ENCODE measurements at regions not wholly inside any gene's neighbourhood (a gene's known extent, or its start where the extent isn't known, plus 50 kb on each side); places are given as distances from the start of the nearest gene placed in this dataset.
"Not testable (repeated sequence)": the region's sequence is repeated elsewhere in the genome, so short reads cannot be mapped to it uniquely, and the experiment has no call there.

DNA sequence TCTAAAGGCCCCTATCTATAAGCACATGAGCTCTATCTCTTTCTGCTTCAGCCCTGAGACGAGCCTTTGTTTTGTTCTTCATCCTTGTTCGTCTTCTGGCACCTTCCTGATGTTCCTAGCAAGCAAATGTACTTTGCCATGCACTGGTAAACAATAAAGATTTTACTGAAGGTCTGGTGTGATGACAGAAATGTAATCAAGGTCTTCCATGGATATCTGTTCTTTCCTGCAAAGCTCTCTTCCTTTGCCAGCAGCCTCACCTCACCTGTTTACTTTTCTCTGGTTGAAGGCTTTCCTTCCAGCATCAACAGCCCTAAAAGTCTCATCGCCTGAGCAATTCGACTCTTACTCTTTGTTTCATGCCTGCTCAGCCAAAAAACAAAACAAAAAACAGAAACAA lies 330.3 kb downstream of the PCNX1 start:
- no peak for DNase-seq (ENCODE audit: low read depth in 2 of 2, low spot score in 1 of 2)

GRCh38 chr14:71238835-71239234 lies 331.6 kb downstream of the PCNX1 start:
- no peak for DNase-seq (ENCODE audit: low read depth in 2 of 2, low spot score in 1 of 2)

DNA sequence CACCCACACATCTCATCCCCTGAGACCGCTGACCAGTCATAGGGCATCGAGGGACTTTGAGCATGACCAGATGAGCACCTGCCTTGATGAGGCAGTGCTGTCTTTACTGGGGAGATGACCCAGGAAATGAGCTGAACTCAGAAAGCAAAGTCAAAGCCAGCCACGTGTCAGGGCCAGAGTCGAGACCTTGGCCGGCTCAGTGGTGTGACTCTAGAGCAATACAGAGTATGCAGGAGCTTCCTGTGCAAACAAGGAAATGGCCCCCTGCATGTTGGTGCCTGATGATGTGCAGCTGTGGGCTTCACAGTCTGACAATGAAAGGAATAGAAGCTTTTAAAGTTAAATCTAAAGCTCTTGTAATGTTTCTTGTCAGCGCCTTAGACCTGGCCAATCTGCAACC lies 332.9 kb downstream of the PCNX1 start:
- no peak for DNase-seq (ENCODE audit: low read depth in 2 of 2, low spot score in 1 of 2)

GRCh38 chr14:71240866-71241520 lies 333.7 kb downstream of the PCNX1 start:
- no peak for DNase-seq (ENCODE audit: low read depth in 2 of 2, low spot score in 1 of 2)

GRCh38 chr14:71242237-71242748 lies 335.0 kb downstream of the PCNX1 start:
- no peak for DNase-seq (ENCODE audit: low read depth in 2 of 2, low spot score in 1 of 2)

GRCh38 chr14:71243697-71244096 lies 336.4 kb downstream of the PCNX1 start:
- DNase-seq (ENCODE audit: low read depth in 2 of 2, low spot score in 1 of 2) = no peak

- DNase-seq (ENCODE audit: low read depth in 2 of 2, low spot score in 1 of 2) = no peak
Measured at GRCh38 chr14:71244341-71244740, 337.1 kb downstream of the PCNX1 start.

- DNase-seq (ENCODE audit: low read depth in 2 of 2, low spot score in 1 of 2) = no peak
Measured at GRCh38 chr14:71245659-71246361, 338.6 kb downstream of the PCNX1 start.

DNA sequence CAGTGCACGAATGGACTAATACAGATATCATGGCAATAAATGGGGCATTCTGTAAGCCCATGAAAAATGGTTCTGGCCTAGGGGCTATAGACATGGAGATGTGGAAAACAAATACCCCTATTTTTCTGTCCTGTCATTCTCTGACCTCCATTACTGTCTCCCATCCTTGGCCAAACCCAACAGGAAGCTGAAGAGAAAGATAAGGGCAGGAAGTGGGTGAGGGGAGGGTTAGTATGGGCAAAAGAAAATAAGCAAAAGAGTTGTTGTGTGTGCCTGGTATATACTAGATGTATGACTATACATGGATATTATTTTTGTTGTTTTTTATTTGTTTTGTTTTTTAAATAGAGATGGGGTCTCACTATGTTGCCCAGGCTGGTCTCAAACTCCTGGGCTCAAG lies 339.3 kb downstream of the PCNX1 start:
- no peak for DNase-seq (ENCODE audit: low read depth in 2 of 2, low spot score in 1 of 2)

DNA sequence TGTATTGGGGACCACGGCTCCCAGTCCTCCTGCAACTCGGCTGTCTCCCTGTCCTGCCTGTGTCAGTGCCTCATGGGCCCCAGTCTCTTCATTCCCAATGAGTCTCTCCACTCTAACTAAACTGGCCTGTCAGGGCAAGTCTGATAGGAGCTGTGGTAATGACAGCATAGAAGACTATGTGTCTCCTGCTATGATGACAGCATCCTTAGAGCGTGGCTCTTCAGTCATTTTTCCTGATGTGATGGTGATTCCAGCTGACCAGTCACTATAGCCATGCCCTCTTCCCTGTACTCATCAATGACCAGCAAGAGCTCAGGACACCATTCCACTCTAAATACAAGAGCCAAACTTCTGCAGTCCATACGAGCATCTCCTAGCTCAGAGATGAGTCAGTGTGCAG lies 339.8 kb downstream of the PCNX1 start:
- no peak for DNase-seq (ENCODE audit: low read depth in 2 of 2, low spot score in 1 of 2)

DNA sequence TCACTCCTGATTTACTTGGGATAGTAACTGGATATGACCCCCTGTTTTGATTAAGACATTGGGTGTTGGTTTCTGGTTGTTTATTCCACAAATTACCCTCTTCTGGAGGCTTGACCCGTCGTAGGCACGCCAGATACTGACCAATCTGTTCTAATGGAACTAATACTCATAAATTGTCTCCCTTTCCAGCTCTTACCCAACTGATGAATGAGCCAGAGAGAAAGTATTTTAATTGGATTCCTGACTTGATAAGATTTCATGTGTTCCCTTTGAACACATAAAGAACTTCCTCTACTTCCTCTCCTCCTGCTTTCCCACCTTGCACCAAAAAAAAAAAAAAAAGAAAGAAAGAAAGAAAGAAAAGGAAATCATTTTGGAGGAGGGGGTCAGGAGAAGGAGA lies 340.9 kb downstream of the PCNX1 start:
- DNase-seq (ENCODE audit: low read depth in 2 of 2, low spot score in 1 of 2) = no peak

GRCh38 chr14:71250347-71250746 lies 343.1 kb downstream of the PCNX1 start:
- DNase-seq (ENCODE audit: low read depth in 2 of 2, low spot score in 1 of 2) = no peak

DNA sequence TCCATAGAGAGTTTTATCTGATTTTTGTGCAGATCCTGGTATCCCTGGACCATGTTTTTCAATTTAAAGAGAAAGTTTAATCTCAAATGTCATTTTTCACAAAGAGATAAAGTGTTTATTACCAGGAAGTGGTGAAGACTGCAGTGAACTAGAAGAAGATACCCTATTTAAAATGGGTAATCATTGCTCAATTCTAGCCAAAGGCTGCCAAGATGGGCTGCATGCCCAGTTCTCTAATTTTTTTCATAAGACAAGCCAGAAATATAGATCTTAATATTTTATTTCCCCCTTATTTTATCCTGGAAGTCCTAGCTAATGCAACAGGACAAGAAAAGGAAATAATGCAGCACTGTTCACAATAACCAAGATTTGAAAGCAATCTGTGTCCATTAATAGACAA lies 343.5 kb downstream of the PCNX1 start:
- no peak for DNase-seq (ENCODE audit: low read depth in 2 of 2, low spot score in 1 of 2)

- not testable (repeated sequence) for DNase-seq (ENCODE audit: low read depth in 2 of 2, low spot score in 1 of 2)
Measured at GRCh38 chr14:71254091-71254719, 346.9 kb downstream of the PCNX1 start.

DNA sequence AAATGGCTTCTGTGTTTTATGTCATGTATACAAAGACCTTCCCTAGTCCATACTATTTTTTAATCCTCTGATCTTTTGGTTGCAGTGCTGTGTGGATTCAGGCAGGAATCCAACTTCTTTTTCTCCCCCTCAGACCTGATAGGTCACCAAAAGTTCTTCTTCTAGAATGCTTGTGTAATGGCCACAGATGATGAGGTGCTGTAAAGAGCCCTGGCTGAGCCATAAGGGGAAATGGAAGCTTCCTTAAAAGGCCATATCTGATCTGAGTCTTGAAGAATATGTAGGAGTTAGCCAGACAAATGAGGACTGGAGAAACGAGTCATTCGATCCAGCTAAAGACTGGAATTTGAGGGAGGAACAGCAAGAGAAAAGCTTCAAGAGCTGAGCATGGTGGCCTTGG lies 353.9 kb downstream of the PCNX1 start:
- DNase-seq (ENCODE audit: low read depth in 2 of 2, low spot score in 1 of 2) = no peak

- DNase-seq (ENCODE audit: low read depth in 2 of 2, low spot score in 1 of 2) = no peak
Measured at GRCh38 chr14:71262441-71262840, 355.2 kb downstream of the PCNX1 start.

DNA sequence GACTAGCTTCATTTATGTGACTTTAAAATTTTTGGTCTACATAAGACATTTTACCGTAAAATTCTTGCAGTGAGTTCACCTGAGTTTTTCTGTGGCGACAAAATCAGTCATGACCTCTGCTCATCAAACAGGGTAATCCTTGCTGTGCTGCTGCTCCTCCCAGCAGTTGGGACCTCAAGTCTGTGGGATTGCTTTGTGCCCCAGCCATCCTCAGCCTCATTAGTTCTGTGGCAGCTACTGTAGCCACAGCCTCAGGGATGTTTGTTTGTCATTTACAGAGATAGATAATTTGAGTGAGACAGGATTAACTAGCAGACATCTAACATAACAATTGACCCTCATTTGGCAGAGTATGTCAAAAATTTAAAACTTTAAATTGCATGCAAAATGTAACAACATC lies 357.0 kb downstream of the PCNX1 start:
- no peak for DNase-seq (ENCODE audit: low read depth in 2 of 2, low spot score in 1 of 2)

DNA sequence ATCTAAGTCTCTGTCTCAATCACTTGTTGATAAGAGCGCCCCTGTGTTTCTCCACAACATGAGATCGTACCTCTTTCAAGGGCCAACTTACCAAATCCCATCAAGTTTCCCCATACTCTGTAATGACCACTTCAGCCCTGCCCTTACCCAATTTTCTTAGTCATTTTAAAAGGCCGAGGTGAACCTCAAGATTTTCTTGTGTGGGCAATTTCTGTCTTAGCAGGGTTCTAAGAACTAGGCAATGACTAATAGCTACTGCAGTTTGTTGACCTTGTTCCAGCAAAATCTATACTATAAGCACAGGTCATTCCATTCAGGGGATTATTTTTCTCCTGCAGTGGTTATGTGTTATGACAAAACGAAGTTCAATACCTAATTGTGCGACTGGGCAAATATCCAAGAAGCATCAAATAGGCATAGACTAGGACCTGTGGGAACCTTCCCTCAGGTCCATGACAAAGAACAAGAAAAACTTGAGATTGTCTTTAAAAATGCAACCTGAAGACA lies 359.8 kb downstream of the PCNX1 start:
- DNase-seq (ENCODE audit: low read depth in 2 of 2, low spot score in 1 of 2) = no peak

DNA sequence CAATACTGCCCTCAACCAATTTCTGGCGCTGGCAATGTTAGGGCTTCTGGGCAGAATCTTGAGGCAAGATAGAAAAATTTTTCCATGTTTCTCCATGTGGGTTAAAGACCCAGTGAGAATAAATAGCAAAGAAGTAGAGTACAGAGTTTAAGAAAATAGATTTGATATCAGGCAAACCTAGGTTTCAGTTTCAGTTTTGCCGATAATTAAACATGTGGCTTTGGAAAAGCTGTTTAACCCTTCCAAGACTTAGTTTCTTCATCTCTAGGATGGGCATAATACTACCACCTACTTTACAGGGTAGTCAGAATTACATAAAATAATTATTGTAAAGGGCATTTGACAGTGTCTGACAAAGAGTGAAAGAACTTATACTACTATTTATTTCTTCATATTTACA lies 360.4 kb downstream of the PCNX1 start:
- DNase-seq (ENCODE audit: low read depth in 2 of 2, low spot score in 1 of 2) = no peak

DNA sequence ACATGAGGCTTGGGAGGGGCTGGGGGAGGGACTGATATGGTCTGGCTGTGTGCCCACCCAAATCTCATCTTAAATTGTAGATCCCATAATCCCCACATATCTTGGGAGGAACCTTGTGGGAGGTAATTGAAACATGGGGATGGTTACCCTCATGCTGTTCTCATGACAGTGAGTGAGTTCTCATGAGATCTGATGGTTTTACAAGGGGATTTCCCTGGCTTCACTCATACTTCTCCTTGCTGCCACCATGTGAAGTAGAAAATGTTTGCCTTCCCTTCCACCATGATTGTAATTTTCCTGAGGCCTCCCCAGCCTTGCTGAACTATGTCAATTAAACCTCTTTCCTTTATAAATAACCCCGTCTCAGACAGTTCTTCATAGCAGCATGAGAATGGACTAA lies 362.9 kb downstream of the PCNX1 start:
- DNase-seq (ENCODE audit: low read depth in 2 of 2, low spot score in 1 of 2) = no peak

GRCh38 chr14:71271166-71271945 lies 364.1 kb downstream of the PCNX1 start:
- DNase-seq (ENCODE audit: low read depth in 2 of 2, low spot score in 1 of 2) = no peak
